Adrenal gland (tissue), 9 donors: ENCODE measurements at regions not wholly inside any gene's neighbourhood (a gene's known extent, or its start where the extent isn't known, plus 50 kb on each side); places are given as distances from the start of the nearest gene placed in this dataset.

Experiments
- DNase-seq, 7 donors: peaks; one replicate each; pipeline ENCODE4 v3.0.0-alpha.2; 2019 to 2020
- H3K27ac ChIP-seq, 5 donors: fragments of 200-600 bp; sonication (generic) in 4 of 5; 1 replicate in 3 of 5; 2 replicates in 2 of 5; pipeline versions ENCODE4 v1.5.1 to v1.8.0; 2016 to 2020; ENCODE audit warnings: mild to moderate bottlenecking in 1 of 5
- H3K27me3 ChIP-seq: fragments of 200-600 bp; 2 replicates; pipeline ENCODE4 v1.8.0; 2021
- H3K36me3 ChIP-seq, 2 donors: fragments of 200-600 bp; replicated peaks in 1 of 2; 1 replicate in 1 of 2; 2 replicates in 1 of 2; pipeline versions ENCODE4 v1.5.1 to v1.8.0; 2018 to 2022
- H3K4me1 ChIP-seq, 2 donors: fragments of 200-600 bp; replicated peaks in 1 of 2; 1 replicate in 1 of 2; 2 replicates in 1 of 2; pipeline versions ENCODE4 v1.5.1 to v1.8.0; 2018 to 2021
- H3K4me3 ChIP-seq, 4 donors: fragments of 200-600 bp; sonication (generic) in 3 of 4; one replicate each; pipeline ENCODE4 v1.5.1; 2016 to 2018
- H3K9me3 ChIP-seq, 3 donors: fragments of 200-600 bp; sonication (generic) in 1 of 3; replicated peaks in 1 of 3; 1 replicate in 2 of 3; 2 replicates in 1 of 3; pipeline versions ENCODE4 v1.5.1 to v1.8.0; 2016 to 2021
- POLR2A ChIP-seq, 2 donors: fragments of 450-650 bp; IDR thresholded peaks; one replicate each; pipeline ENCODE4 v1.6.1; 2017; ENCODE audit warnings: antibody characterized with exemption in 2 of 2, mild to moderate bottlenecking in 2 of 2, moderate library complexity in 1 of 2
- WGBS, 4 donors: extraction: QIAGEN DNeasy Blood & Tissue Kit in 2 of 4; methylation state at CpG; one replicate each; pipeline versions ENCODE4 v1.1.5 to v1.1.7; 2013 to 2017; 5-methylcytosine and 5-hydroxymethylcytosine counted together
- intact Hi-C, 2 donors: fragments of 100-400 bp; cut with DNase I; formaldehyde crosslinking; loops; one replicate each; pipeline versions ENCODE4 v1.14.1 to v1.15.0; 2022 to 2023
- TF ChIP-seq, protein P1 (sequence below), 6 experiments: fragments of 450-650 bp in 4 of 6; fragments of 200-600 bp in 2 of 6; sonication (generic) in 1 of 6; IDR thresholded peaks; 1 replicate in 5 of 6; 2 replicates in 1 of 6; pipeline versions ENCODE4 v1.5.1 to v1.8.0; 2016 to 2021; ENCODE audit warnings: antibody characterized with exemption in 6 of 6, mild to moderate bottlenecking in 2 of 6, moderate library complexity in 1 of 6
- donor health status: healthy with polysubstance abuse.
- donor health status: Bipolar disorder and iron deficiency.
- donor health status: DM: yes; HTN: yes; CAD: no.
- donor health status: DM: no; HTN: no; CAD: no.
- donor health status: DM: no; HTN: no; CAD: no.

DNA sequence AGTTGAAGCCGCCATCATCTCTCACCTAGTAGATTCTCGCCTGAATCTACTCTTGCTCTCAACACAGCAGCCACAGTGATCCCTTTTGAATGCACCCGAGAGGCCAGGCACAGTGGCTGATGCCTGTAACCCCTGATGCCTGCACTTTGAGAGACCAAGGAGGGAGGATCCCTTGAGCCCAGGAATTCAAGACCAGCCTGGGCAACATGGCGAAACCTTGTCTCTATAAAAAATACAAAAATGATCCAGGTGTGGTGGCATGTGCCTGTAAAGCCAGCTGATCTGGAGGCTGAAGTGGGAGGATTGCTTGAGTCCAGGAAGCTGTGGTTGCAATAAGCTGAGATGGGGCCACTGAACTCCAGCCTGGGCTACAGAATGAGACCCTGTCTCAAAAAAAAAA lies 60.3 kb upstream of the EML4 start:
- peaks cover 0 to 7% of the 10 kb centered on the region in 2 donors for H3K4me1 ChIP-seq
- H3K27ac ChIP-seq: no peak overlapping the region
- no peak overlapping the region for H3K4me3 ChIP-seq
- TF ChIP-seq, protein P1, sequence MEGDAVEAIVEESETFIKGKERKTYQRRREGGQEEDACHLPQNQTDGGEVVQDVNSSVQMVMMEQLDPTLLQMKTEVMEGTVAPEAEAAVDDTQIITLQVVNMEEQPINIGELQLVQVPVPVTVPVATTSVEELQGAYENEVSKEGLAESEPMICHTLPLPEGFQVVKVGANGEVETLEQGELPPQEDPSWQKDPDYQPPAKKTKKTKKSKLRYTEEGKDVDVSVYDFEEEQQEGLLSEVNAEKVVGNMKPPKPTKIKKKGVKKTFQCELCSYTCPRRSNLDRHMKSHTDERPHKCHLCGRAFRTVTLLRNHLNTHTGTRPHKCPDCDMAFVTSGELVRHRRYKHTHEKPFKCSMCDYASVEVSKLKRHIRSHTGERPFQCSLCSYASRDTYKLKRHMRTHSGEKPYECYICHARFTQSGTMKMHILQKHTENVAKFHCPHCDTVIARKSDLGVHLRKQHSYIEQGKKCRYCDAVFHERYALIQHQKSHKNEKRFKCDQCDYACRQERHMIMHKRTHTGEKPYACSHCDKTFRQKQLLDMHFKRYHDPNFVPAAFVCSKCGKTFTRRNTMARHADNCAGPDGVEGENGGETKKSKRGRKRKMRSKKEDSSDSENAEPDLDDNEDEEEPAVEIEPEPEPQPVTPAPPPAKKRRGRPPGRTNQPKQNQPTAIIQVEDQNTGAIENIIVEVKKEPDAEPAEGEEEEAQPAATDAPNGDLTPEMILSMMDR (IDR thresholded peaks at IDR 0.05): no peak
- no peak for TF ChIP-seq POLR2A (IDR thresholded peaks at IDR 0.05)
- no peaks in the 10 kb centered on the region for H3K36me3 ChIP-seq
- H3K27me3 ChIP-seq: no peaks in the 10 kb centered on the region
- no peaks in the 10 kb centered on the region for H3K9me3 ChIP-seq
- intact Hi-C loops: loop anchor here in 1 of 2 donors (10.0 kb wide), 1 partner anchor 66 kb away; no protein-coding TSS in a partner anchor
- whole genome bisulfite sequencing, 4 donors: 90 to 97% (median 95%) methylated on average over 4 of the region's 4 CpGs
- DNase-seq: no peak

DNA sequence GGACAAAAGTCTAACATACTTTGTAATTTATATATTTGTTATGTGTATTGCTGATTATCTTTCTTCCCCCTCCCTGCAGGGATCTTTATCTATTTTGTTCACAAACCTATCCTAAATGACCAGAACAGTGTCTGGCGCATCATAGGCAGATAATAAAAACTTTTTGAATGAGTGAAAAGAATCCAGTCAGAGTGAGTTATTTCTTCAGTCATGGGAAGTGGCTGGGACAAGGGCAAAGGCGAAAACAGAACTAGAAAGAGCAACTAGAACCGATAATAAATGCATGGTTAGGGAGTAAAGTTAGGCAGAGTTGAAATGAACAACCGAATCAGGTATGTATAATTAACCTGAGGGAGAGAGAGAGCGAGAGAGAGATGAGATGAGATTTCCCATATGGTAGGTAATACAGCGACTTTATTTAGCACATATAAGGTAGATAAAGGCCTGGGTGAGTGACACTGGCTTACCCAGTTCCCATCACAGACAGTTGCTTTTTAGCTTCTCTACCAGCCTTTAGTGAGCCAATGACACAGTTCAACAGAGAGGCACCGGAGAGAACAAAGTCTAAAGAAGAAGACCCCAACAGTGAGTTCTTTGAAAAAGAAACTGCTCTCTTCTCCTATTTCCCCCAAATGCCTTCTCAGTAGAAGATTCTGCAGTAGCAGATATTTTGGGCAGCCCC lies 59.1 kb upstream of the EML4 start:
- no peak for DNase-seq
- WGBS, 4 donors: 87 to 93% (median 89%) methylated on average over 7 of the region's 7 CpGs
- Histone ChIP-seq H3K36me3 (no peaks in the 10 kb centered on the region), H3K4me1 (peaks cover 0 to 7% of the 10 kb centered on the region in 2 donors), H3K4me3 (no peak overlapping the region), H3K27me3 (no peaks in the 10 kb centered on the region), H3K27ac (no peak overlapping the region), H3K9me3 (no peaks in the 10 kb centered on the region)
- intact Hi-C loops: loop anchor here in 1 of 2 donors (10.0 kb wide), 1 partner anchor 65 kb away; no protein-coding TSS in a partner anchor
- TF ChIP-seq, protein P1 (IDR thresholded peaks at IDR 0.05): no peak
- no peak for TF ChIP-seq POLR2A (IDR thresholded peaks at IDR 0.05)

DNA sequence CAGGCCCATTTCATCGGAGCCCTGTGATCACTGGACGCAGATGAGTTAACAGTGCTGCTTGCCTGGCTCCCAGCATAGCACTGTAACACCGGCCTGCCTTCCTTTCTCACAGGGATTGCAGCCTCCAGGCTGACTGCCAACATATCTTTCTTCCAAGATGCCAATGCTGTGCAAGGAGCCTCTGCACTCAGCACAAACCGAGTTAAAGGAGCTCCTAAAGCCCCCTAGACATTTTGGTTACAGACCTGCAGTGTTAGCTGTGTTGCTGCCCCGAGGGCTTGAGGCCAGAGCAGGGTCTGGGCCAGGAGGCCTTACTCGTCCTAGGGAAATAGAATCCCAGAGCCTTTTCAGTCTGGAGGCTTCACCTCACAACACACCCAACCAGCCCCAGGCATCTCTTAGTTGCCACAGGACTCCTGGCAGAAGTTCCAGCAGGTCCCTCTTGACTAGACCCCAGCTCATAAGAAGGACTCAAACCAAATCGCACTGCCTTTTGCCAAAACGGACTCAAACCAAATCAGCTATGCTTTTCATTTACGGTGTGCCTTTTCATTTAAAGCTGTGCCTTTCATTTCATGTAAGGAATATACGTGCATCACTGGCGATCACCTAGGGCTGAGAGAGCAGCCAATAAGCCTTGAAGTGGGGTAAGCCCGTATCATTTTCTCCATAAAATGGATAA lies 58.4 kb upstream of the EML4 start:
- 62 to 66% (median 63%) methylated on average over 12 of the region's 12 CpGs for WGBS, 4 donors
- peak in 1 of 7 donors; percentile 56 for DNase-seq
- intact Hi-C loops: no loop called here

DNA sequence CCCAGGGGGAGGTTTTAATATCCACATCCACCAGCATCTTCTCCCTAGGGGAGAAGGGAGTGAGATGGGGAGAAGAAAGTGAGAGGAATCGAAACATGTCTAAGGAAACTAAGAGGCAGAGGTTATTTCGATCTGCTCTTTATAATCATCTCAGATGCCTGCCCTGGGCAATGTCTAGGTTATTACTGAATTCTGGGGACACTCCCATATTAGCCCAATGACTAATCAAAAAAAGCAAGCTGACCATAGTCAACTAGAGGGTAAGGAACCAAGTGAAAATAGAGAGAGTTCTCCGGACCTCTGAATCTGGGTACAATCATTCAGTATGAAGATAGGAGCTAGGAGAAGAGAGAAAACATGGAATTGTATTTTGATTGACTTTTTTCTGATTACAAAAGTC lies 56.7 kb upstream of the EML4 start:
- TF ChIP-seq POLR2A (IDR thresholded peaks at IDR 0.05): no peak
- TF ChIP-seq, protein P1 (IDR thresholded peaks at IDR 0.05): no peak
- Histone ChIP-seq H3K27ac (no peak overlapping the region), H3K9me3 (no peaks in the 10 kb centered on the region), H3K4me1 (peaks cover 5 to 9% of the 10 kb centered on the region in 2 donors), H3K36me3 (no peaks in the 10 kb centered on the region), H3K27me3 (no peaks in the 10 kb centered on the region), H3K4me3 (no peak overlapping the region)
- WGBS, 4 donors: 93 to 96% (median 94%) methylated on average over 3 of the region's 3 CpGs
- intact Hi-C loops: no loop called here
- DNase-seq: no peak

More for the DNA sequence above, 58.4 kb upstream of the EML4 start:
- H3K27me3 ChIP-seq: no peaks in the 10 kb centered on the region
- H3K27ac ChIP-seq: no peak overlapping the region
- no peaks in the 10 kb centered on the region for H3K36me3 ChIP-seq
- TF ChIP-seq, protein P1 (IDR thresholded peaks at IDR 0.05): no peak
- H3K9me3 ChIP-seq: no peaks in the 10 kb centered on the region
- H3K4me3 ChIP-seq: no peak overlapping the region
- H3K4me1 ChIP-seq: peaks cover 0 to 3% of the 10 kb centered on the region in 2 donors
